Fibroblast of villous mesenchyme (primary cell): ENCODE measurements at regions not wholly inside any gene's neighbourhood (a gene's known extent, or its start where the extent isn't known, plus 50 kb on each side); places are given as distances from the start of the nearest gene placed in this dataset.

Experiments used
- DNase-seq: peaks from one replicate; pipeline ENCODE4 v3.0.0-alpha.2; 2010; ENCODE audit warnings: low read depth
- H3K4me3 ChIP-seq: 2 replicates; pipeline ENCODE4 v1.5.1; 2011; ENCODE audit warnings: low read depth, mild to moderate bottlenecking, low read length
- CTCF ChIP-seq: IDR thresholded peaks from 2 replicates; pipeline ENCODE4 v1.5.1; 2012; ENCODE audit warnings: low read depth, mild to moderate bottlenecking, low read length; ENCODE audit not compliant: insufficient read depth

GRCh38 chr9:31597977-31598376 is 786.5 kb upstream of the ACO1 start:
- TF ChIP-seq CTCF = no peak
- no peak for DNase-seq
- H3K4me3 ChIP-seq = no peak overlapping the region

- TF ChIP-seq CTCF = no peak
- no peak overlapping the region for H3K4me3 ChIP-seq
- DNase-seq = no peak
Observed at GRCh38 chr9:31601666-31602065, 782.8 kb upstream of the ACO1 start.

- TF ChIP-seq CTCF = no peak
- DNase-seq = no peak
- no peak overlapping the region for H3K4me3 ChIP-seq
Observed at GRCh38 chr9:31604531-31604930, 779.9 kb upstream of the ACO1 start.

GRCh38 chr9:31605164-31605563 is 779.3 kb upstream of the ACO1 start:
- no peak overlapping the region for H3K4me3 ChIP-seq
- no peak for DNase-seq
- no peak for TF ChIP-seq CTCF

- no peak for DNase-seq
- TF ChIP-seq CTCF = no peak
- H3K4me3 ChIP-seq = no peak overlapping the region
Observed at GRCh38 chr9:31606678-31607077, 777.8 kb upstream of the ACO1 start.

- no peak for TF ChIP-seq CTCF
- DNase-seq = no peak
- H3K4me3 ChIP-seq = no peak overlapping the region
Observed at GRCh38 chr9:31608416-31608815, 776.0 kb upstream of the ACO1 start.

GRCh38 chr9:31608881-31609280 is 775.6 kb upstream of the ACO1 start:
- DNase-seq = no peak
- H3K4me3 ChIP-seq = no peak overlapping the region
- no peak for TF ChIP-seq CTCF
